ENCODE measurements at regions not wholly inside any gene's neighbourhood (a gene's known extent, or its start where the extent isn't known, plus 50 kb on each side); places are given as distances from the start of the nearest gene placed in this dataset.

GRCh38 chr16:81165411-81166097, 69.4 kb upstream of the GCSH start:
- H3K27me3 ChIP-seq (ENCODE audit: control insufficient read depth, insufficient read depth, low read length) = no peaks in the 10 kb centered on the region
- no peaks in the 10 kb centered on the region for H3K36me3 ChIP-seq (ENCODE audit: control insufficient read depth, insufficient read depth, low read length)
- H3K4me1 ChIP-seq (ENCODE audit: control insufficient read depth, insufficient read depth, low read length) = no peaks in the 10 kb centered on the region
- H3K9me3 ChIP-seq (ENCODE audit: control insufficient read depth, insufficient read depth, low read length) = no peaks in the 10 kb centered on the region
- H3K9ac ChIP-seq (ENCODE audit: low read depth, low read length) = no peak overlapping the region
- H3K4me3 ChIP-seq (ENCODE audit: low read depth, low read length) = no peak overlapping the region

GRCh38 chr16:81164958-81165357, 68.8 kb upstream of the GCSH start:
- no peak overlapping the region for H3K4me3 ChIP-seq (ENCODE audit: low read depth, low read length)
- H3K9ac ChIP-seq (ENCODE audit: low read depth, low read length) = no peak overlapping the region
- no peaks in the 10 kb centered on the region for H3K36me3 ChIP-seq (ENCODE audit: control insufficient read depth, insufficient read depth, low read length)
- no peaks in the 10 kb centered on the region for H3K9me3 ChIP-seq (ENCODE audit: control insufficient read depth, insufficient read depth, low read length)
- no peaks in the 10 kb centered on the region for H3K27me3 ChIP-seq (ENCODE audit: control insufficient read depth, insufficient read depth, low read length)
- H3K4me1 ChIP-seq (ENCODE audit: control insufficient read depth, insufficient read depth, low read length) = no peaks in the 10 kb centered on the region

DNA sequence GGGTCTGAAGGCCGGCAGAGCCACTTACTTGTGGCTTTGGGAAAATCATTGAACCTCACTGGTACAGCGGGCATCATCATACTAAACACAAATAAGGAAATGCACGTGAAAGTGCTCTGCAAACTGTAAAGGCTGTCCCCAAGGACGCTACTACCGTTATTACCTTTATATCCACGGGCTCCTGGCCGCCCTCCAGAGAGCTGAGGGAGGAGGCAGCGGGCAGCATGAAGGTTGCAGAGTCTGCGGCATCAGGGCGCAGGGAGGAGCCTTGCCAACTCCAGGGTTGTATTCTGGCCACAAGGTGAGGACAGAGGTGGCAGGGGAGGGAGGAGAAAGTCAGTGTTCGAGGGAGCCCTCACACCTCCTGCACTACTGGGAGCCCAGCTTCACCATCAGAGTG, 68.3 kb upstream of the GCSH start:
- Histone ChIP-seq H3K36me3 (ENCODE audit: control insufficient read depth, insufficient read depth, low read length) (no peaks in the 10 kb centered on the region), H3K9ac (ENCODE audit: low read depth, low read length) (no peak overlapping the region), H3K4me1 (ENCODE audit: control insufficient read depth, insufficient read depth, low read length) (no peaks in the 10 kb centered on the region), H3K9me3 (ENCODE audit: control insufficient read depth, insufficient read depth, low read length) (no peaks in the 10 kb centered on the region), H3K27me3 (ENCODE audit: control insufficient read depth, insufficient read depth, low read length) (no peaks in the 10 kb centered on the region), H3K4me3 (ENCODE audit: low read depth, low read length) (no peak overlapping the region)

DNA sequence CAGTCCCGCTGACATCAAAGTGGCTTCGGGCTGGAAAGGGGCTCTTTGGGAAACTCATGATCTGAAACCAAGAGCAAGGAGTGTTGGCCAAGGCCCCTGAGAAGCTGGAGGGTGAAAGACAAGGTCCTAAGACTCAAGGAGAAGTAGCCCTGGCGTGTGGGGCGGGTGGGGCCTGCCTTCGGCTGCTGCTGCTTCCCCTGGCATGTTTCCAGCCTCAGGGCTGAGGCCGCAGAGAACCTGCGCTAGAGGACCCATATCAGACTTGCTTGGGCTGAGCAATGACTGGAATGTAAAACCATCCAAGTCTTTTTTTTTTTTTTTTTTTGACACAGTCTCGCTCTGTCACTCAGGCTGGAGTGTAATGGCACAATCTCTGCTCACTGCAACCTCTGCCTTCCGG, 67.5 kb upstream of the GCSH start:
- H3K4me1 ChIP-seq (ENCODE audit: control insufficient read depth, insufficient read depth, low read length) = no peaks in the 10 kb centered on the region
- no peaks in the 10 kb centered on the region for H3K27me3 ChIP-seq (ENCODE audit: control insufficient read depth, insufficient read depth, low read length)
- H3K9ac ChIP-seq (ENCODE audit: low read depth, low read length) = no peak overlapping the region
- no peaks in the 10 kb centered on the region for H3K36me3 ChIP-seq (ENCODE audit: control insufficient read depth, insufficient read depth, low read length)
- H3K4me3 ChIP-seq (ENCODE audit: low read depth, low read length) = no peak overlapping the region
- H3K9me3 ChIP-seq (ENCODE audit: control insufficient read depth, insufficient read depth, low read length) = no peaks in the 10 kb centered on the region

- no peaks in the 10 kb centered on the region for H3K9me3 ChIP-seq (ENCODE audit: control insufficient read depth, insufficient read depth, low read length)
- H3K4me1 ChIP-seq (ENCODE audit: control insufficient read depth, insufficient read depth, low read length) = no peaks in the 10 kb centered on the region
- no peaks in the 10 kb centered on the region for H3K27me3 ChIP-seq (ENCODE audit: control insufficient read depth, insufficient read depth, low read length)
- no peaks in the 10 kb centered on the region for H3K36me3 ChIP-seq (ENCODE audit: control insufficient read depth, insufficient read depth, low read length)
- no peak overlapping the region for H3K4me3 ChIP-seq (ENCODE audit: low read depth, low read length)
- H3K9ac ChIP-seq (ENCODE audit: low read depth, low read length) = no peak overlapping the region
Measured at GRCh38 chr16:81158964-81159363, 62.8 kb upstream of the GCSH start.

GRCh38 chr16:81155769-81156168, 59.6 kb upstream of the GCSH start:
- Histone ChIP-seq H3K4me3 (ENCODE audit: low read depth, low read length) (no peak overlapping the region), H3K27me3 (ENCODE audit: control insufficient read depth, insufficient read depth, low read length) (no peaks in the 10 kb centered on the region), H3K9ac (ENCODE audit: low read depth, low read length) (no peak overlapping the region), H3K4me1 (ENCODE audit: control insufficient read depth, insufficient read depth, low read length) (no peaks in the 10 kb centered on the region), H3K36me3 (ENCODE audit: control insufficient read depth, insufficient read depth, low read length) (no peaks in the 10 kb centered on the region), H3K9me3 (ENCODE audit: control insufficient read depth, insufficient read depth, low read length) (no peaks in the 10 kb centered on the region)

GRCh38 chr16:81151648-81152310, 55.6 kb upstream of the GCSH start:
- Histone ChIP-seq H3K27me3 (ENCODE audit: control insufficient read depth, insufficient read depth, low read length) (no peaks in the 10 kb centered on the region), H3K9me3 (ENCODE audit: control insufficient read depth, insufficient read depth, low read length) (no peaks in the 10 kb centered on the region), H3K4me1 (ENCODE audit: control insufficient read depth, insufficient read depth, low read length) (no peaks in the 10 kb centered on the region), H3K36me3 (ENCODE audit: control insufficient read depth, insufficient read depth, low read length) (no peaks in the 10 kb centered on the region), H3K4me3 (ENCODE audit: low read depth, low read length) (no peak overlapping the region), H3K9ac (ENCODE audit: low read depth, low read length) (no peak overlapping the region)

DNA sequence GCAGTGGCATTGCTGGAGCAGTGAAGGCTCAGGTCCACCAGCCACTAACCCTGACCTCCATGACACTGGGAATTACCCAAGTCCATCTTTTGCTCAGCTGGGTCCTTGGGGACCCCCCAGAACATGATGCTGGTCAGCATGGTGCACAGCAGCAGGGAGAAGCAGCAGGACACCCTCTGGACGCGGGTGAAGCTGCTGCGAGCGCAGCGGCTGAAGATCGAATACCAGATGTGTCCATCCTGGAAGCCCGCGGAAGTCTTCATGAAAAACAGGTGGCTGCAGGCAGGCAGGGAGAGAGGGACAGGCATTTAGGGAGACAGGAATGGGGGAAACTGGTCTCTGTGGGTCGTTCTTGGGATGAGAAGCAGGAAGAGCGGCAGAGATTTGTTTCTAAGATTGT, 53.4 kb upstream of the GCSH start:
- no peak overlapping the region for H3K9ac ChIP-seq (ENCODE audit: low read depth, low read length)
- H3K4me1 ChIP-seq (ENCODE audit: control insufficient read depth, insufficient read depth, low read length) = no peaks in the 10 kb centered on the region
- no peaks in the 10 kb centered on the region for H3K36me3 ChIP-seq (ENCODE audit: control insufficient read depth, insufficient read depth, low read length)
- H3K4me3 ChIP-seq (ENCODE audit: low read depth, low read length) = no peak overlapping the region
- no peaks in the 10 kb centered on the region for H3K27me3 ChIP-seq (ENCODE audit: control insufficient read depth, insufficient read depth, low read length)
- H3K9me3 ChIP-seq (ENCODE audit: control insufficient read depth, insufficient read depth, low read length) = no peaks in the 10 kb centered on the region

- Histone ChIP-seq H3K27me3 (ENCODE audit: control insufficient read depth, insufficient read depth, low read length) (no peaks in the 10 kb centered on the region), H3K4me1 (ENCODE audit: control insufficient read depth, insufficient read depth, low read length) (no peaks in the 10 kb centered on the region), H3K9ac (ENCODE audit: low read depth, low read length) (no peak overlapping the region), H3K4me3 (ENCODE audit: low read depth, low read length) (no peak overlapping the region), H3K36me3 (ENCODE audit: control insufficient read depth, insufficient read depth, low read length) (no peaks in the 10 kb centered on the region), H3K9me3 (ENCODE audit: control insufficient read depth, insufficient read depth, low read length) (no peaks in the 10 kb centered on the region)
Measured at GRCh38 chr16:81148277-81148676, 52.1 kb upstream of the GCSH start.
